ENCODE measurements at regions not wholly inside any gene's neighbourhood (a gene's known extent, or its start where the extent isn't known, plus 50 kb on each side); places are given as distances from the start of the nearest gene placed in this dataset.

DNA sequence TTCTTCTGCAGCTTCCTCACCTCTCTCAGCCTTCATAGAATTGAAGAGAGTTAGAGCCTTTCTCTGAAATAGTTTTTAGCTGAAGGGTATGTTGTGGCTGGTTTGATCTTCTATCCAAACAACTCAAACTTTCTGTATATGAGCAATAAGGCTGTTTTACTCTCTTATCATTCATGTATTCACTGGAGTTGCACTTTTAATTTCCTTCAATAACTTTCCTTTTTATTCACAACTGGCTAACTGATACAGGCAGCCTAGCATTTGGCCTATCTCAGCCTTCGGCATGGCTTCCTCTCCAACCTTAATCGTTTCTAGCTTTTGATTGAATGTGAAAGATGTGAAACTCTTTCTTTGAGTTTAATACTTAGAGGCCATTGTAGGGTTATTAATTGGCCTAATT lies 109.3 kb downstream of the GTPBP8 start:
- no peak for FAIRE-seq
- H3K9ac ChIP-seq (replicated peaks in 1 of 4; ENCODE audit: extremely low read depth in 1 of 4, low read depth in 3 of 4, low read length in 3 of 4) = no peak overlapping the region
- H4K8ac ChIP-seq (ENCODE audit: extremely low read depth, insufficient read depth, low read length) = no peak overlapping the region
- H2AK5ac ChIP-seq (ENCODE audit: low read depth, low read length) = no peak overlapping the region
- WGBS, 2 experiments (ENCODE audit: extremely low coverage in 1 of 2, insufficient coverage in 1 of 2, insufficient read length in 1 of 2, insufficient replicate concordance in 2 of 2, low coverage in 1 of 2, low lambda C conversion rate in 2 of 2, missing lambda C conversion rate in 1 of 2) = 91% methylated on average over 2 of the region's 2 CpGs; no CpG with 5 or more reads in 1 of the 2 experiments
- no peak overlapping the region for H2BK12ac ChIP-seq (ENCODE audit: low read depth, low read length)
- H4K20me1 ChIP-seq (replicated peaks in 1 of 2; ENCODE audit: control insufficient read depth in 1 of 2, insufficient read depth in 2 of 2, low read length in 2 of 2) = no peaks in the 10 kb centered on the region
- no peak overlapping the region for H2BK20ac ChIP-seq (ENCODE audit: low read length)
- no peak overlapping the region for H2AFZ ChIP-seq (ENCODE audit: low read length)
- H2BK120ac ChIP-seq (replicated peaks; ENCODE audit: low read depth, low read length) = no peak overlapping the region
- no peak overlapping the region for H3K14ac ChIP-seq (ENCODE audit: insufficient read length)
- no peak overlapping the region for H3K18ac ChIP-seq (ENCODE audit: extremely low read depth, low read length)
- H3K4ac ChIP-seq (replicated peaks; ENCODE audit: insufficient read length, low read depth, low read length) = no peak overlapping the region
- H3K56ac ChIP-seq (replicated peaks; ENCODE audit: insufficient read length, low read depth, low read length) = no peak overlapping the region
- no peak overlapping the region for H3K23ac ChIP-seq (ENCODE audit: insufficient read length)
- no peak overlapping the region for H2BK15ac ChIP-seq (ENCODE audit: low read length)
- H4K91ac ChIP-seq (replicated peaks; ENCODE audit: insufficient read length, low read length) = no peak overlapping the region
- H4K5ac ChIP-seq (ENCODE audit: insufficient read length, low read depth, low read length) = no peak overlapping the region
- peaks cover 0 to 4% (median 0%) of the 10 kb centered on the region in 4 experiments; a peak in 1 of 7 replicates for H3K27me3 ChIP-seq (replicated peaks in 1 of 4; ENCODE audit: control insufficient read depth in 3 of 4, extremely low read depth in 1 of 4, insufficient read depth in 3 of 4, low read length in 3 of 4)
- H3K27ac ChIP-seq (ENCODE audit: low read depth, low read length) = no peak overlapping the region
- no peaks in the 10 kb centered on the region for H3K79me2 ChIP-seq (ENCODE audit: control insufficient read depth in 1 of 2, insufficient read depth in 2 of 2, low read length in 2 of 2)
- H3K9me3 ChIP-seq (ENCODE audit: insufficient read depth in 2 of 2, low read depth in 1 of 2, low read length in 1 of 2) = no peaks in the 10 kb centered on the region
- H3K36me3 ChIP-seq (ENCODE audit: control insufficient read depth in 2 of 4, insufficient read depth in 4 of 4, low read length in 3 of 4) = no peaks in the 10 kb centered on the region
- peaks cover under 1 to 12% (median 5%) of the 10 kb centered on the region in 4 experiments for H3K4me1 ChIP-seq (replicated peaks in 1 of 4; ENCODE audit: control insufficient read depth in 3 of 4, insufficient read depth in 4 of 4, low read length in 3 of 4)
- no peak overlapping the region for H3K4me2 ChIP-seq (ENCODE audit: insufficient read depth in 1 of 2, low read depth in 2 of 2, low read length in 2 of 2)
- H3K23me2 ChIP-seq (ENCODE audit: low read depth, low read length) = no peaks in the 10 kb centered on the region
- POLR2A ChIA-PET (ENCODE audit: partially characterized antibody) = no interaction called here
- no peaks in the 10 kb centered on the region for H3K79me1 ChIP-seq (ENCODE audit: low read depth, low read length)
- no peak overlapping the region for H3K4me3 ChIP-seq (ENCODE audit: extremely low read depth in 1 of 4, insufficient read depth in 2 of 4, low read depth in 3 of 4, low read length in 4 of 4)
- CTCF ChIA-PET (ENCODE audit: partially characterized antibody) = interaction anchor here (0.6 to 1.8 kb wide), 3 partner anchors 12 to 348 kb away, joined by 3 to 4 read pairs (median 4); no protein-coding TSS in a partner anchor
- DNase-seq (ENCODE audit: low read depth in 1 of 2, low spot score in 2 of 2) = no peak
- no peak overlapping the region for H2BK5ac ChIP-seq (ENCODE audit: low read depth, low read length)
- TF ChIP-seq SRF (IDR thresholded peaks at IDR 0.05; ENCODE audit: low read depth, low read length) (no peak), POLR2A (IDR thresholded peaks at IDR 0.05; ENCODE audit: control extremely low read depth in 1 of 2, low read depth in 2 of 2, low read length in 2 of 2) (no peak), MAFK (IDR thresholded peaks at IDR 0.05; ENCODE audit: low read depth, low read length) (no peak), ASH2L (IDR thresholded peaks at IDR 0.05; ENCODE audit: low read length) (no peak), SP1 (IDR thresholded peaks at IDR 0.05; ENCODE audit: low read depth, low read length) (no peak), EZH2 (IDR thresholded peaks at IDR 0.05; ENCODE audit: low read depth, low read length, severe bottlenecking) (no peak), SAP30 (IDR thresholded peaks at IDR 0.05; ENCODE audit: insufficient read depth, insufficient replicate concordance, low read length) (no peak), SP2 (IDR thresholded peaks at IDR 0.05; ENCODE audit: low read length) (no peak), PHF8 (conservative IDR thresholded peaks at IDR 0.05; ENCODE audit: low read depth, low read length) (no peak), RBBP5 (IDR thresholded peaks at IDR 0.05; ENCODE audit: borderline replicate concordance, low read depth, low read length) (no peak), KDM1A (IDR thresholded peaks at IDR 0.05; ENCODE audit: borderline replicate concordance, low read length) (no peak), CREB1 (IDR thresholded peaks at IDR 0.05) (no peak), BRCA1 (IDR thresholded peaks at IDR 0.05; ENCODE audit: low read depth, low read length) (no peak), YY1 (IDR thresholded peaks at IDR 0.05; ENCODE audit: low read depth, low read length) (no peak), POU5F1 (IDR thresholded peaks at IDR 0.05; ENCODE audit: low read depth, low read length) (no peak), BCL11A (IDR thresholded peaks at IDR 0.05; ENCODE audit: low read depth in 2 of 2, low read length in 2 of 2) (no peak)
- TF ChIP-seq, protein P1, sequence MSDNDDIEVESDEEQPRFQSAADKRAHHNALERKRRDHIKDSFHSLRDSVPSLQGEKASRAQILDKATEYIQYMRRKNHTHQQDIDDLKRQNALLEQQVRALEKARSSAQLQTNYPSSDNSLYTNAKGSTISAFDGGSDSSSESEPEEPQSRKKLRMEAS (IDR thresholded peaks at IDR 0.05) = no peak
